COLO668 (cell line): ENCODE measurements at regions not wholly inside any gene's neighbourhood (a gene's known extent, or its start where the extent isn't known, plus 50 kb on each side); places are given as distances from the start of the nearest gene placed in this dataset.
"Not testable (repeated sequence)": the region's sequence is repeated elsewhere in the genome, so short reads cannot be mapped to it uniquely, and the experiment has no call there.

Source experiments
- DNase-seq: peaks from one replicate; lab custom pipeline; 2025; ENCODE audit not compliant: unreplicated experiment; lab: John Stamatoyannopoulos, UW

DNA sequence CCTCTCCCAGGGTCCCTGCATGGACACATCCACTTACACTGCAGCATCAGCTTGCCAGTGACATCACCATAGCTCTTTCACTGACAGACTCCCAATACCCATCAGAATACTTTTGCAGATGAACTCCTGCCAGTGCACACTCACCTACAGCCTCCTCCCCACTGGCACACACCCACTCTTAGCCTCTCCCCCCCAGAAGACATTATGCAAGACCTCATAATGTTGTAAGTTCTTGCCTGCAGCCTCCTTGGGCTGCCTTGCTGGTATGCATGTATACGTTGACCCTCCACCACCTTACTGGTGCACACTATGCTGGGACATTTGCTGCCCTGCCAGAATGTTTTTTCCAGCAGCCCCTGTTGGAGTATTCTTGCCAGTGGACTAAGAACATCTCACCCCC lies 324.2 kb downstream of the AEBP2 start:
- no peak for DNase-seq

DNA sequence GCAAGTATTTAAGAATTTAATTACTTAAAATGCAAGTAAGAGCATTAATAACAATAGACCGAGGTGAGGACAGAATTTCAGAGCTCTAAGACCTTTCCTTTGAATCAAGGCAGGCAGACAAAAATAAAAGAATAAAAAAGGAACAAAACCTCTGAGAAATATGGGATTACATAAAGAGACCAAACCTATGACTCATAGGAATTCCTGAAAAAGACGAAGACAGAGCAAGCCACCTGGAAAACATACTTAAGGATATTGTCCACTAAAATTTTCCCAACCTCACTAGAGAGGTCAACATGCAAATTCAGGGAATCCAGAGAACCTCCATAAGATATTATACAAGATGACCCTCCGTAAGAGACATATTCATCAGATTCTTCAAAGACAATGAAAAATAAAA lies 325.1 kb downstream of the AEBP2 start:
- DNase-seq, result no peak

DNA sequence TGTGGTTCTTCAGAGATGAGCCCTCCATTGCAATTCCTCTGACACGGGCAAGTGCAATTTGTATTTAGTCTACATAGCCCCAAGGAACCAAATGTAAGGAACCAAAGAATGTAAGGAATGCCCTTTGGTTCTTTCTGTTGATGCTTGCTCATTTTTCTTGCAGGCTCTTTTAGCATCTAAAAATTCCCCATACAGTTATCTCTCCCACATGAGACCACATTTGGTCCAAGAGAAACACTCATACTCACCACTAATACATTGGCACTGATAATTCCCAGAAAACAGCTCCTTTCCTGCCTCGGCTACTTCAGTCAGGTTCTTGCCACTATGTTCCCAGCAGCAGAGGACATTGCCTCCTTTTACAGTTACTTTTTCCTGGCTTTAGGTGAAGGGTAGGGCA lies 332.6 kb downstream of the AEBP2 start:
- DNase-seq, result no peak

GRCh38 chr12:19772776-19773175 lies 333.5 kb downstream of the AEBP2 start:
- no peak for DNase-seq

GRCh38 chr12:19775241-19775640 lies 335.9 kb downstream of the AEBP2 start:
- DNase-seq, result no peak

DNA sequence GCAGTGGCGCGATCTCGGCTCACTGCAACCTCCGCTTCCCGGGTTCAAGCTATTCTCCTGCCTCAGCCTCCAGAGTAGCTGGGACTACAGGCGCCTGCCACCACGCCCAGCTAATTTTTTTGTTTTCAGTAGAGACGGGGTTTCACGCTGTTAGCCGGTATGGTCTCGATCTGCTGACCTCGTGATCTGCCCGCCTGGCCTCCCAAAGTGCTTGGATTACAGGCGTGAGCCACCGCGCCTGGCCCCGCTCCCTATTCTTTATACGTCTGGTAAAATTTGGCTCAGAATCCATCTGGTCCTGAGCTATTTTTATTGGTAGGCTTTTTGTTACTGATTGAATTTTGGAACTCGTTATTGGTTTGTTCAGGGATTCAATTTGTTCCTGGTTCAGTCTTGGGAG lies 336.7 kb downstream of the AEBP2 start:
- not testable (repeated sequence) for DNase-seq

GRCh38 chr12:19778172-19778571 lies 338.9 kb downstream of the AEBP2 start:
- DNase-seq, result no peak

- no peak for DNase-seq
Observed at GRCh38 chr12:19778797-19779196, 339.5 kb downstream of the AEBP2 start.

DNA sequence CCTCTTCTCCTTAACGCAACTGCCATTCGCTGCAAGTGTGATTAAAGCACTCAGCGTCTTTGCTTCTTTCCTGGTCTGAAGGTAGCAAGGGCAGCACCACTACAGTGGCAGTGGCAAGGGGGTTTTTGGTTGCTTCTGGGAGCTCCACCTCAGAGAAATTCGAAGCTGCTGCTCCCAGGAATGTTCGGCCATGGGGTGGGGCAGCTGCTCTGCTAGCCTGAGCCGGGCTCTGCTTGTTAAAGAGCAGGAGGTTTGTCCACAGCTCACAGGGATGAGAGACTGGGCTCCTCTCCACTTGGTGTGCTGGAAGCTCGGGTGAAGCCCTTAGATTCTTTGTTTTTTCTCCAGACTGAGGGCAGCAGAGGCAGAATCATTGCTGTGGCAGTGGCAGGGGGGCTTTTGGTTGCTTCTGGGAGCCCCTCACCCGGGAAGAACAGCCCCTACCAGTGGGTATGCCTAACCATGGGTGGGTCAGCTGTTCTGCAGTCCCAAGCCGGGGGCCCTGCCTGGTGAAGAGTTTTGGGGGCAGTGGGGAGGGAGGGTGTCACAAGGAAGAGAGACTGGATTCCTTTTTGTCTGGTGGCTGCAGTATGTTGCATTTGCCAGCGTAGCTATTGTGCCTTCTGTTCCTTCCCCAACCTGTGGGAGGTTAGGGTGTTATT lies 340.2 kb downstream of the AEBP2 start:
- no peak for DNase-seq

- no peak for DNase-seq
Observed at GRCh38 chr12:19780460-19780859, 341.2 kb downstream of the AEBP2 start.

DNA sequence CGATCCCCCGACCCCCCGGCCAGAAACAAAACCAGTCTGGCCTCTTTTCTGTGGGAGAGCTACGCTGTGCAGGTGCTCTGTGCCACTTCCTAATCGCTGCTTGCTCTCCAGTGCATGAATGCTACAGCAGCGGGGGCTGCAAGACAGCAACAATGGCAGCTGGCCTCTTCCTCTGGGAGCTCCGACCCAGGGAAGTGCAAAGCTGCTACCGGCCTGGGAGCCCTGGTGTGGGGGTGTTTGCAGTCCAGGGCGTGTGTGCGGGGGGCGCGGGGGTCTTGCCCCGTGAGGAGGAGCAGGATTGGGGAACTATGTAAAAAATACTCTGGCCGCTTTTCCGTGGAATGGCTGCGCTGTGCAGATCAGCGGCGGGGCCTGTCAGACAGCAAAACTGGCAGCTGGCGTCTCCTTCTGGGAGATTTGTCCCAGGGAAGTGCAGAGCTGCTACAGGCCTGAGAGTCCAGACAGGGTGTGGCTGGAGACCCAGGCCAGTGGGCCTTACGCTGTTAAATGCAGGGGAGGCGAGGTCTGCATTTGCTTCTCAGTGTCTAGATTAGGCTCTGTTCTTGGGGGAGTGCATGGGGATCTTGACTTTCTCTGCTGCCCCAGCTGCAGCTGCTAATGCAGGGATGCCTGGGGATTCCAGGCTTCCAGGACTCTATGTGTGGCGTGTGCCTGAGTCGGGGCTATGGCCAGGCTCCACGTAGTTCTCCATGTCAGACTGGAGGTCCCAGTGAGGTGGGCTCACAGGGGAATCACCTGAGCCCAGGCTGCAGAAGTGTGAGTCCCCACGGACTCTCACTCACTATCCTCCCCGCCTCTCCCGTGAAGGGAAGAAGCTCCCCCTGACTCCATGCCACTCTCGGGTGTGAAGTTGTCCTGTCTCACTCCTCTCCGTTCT lies 344.5 kb downstream of the AEBP2 start:
- DNase-seq, result peak; percentile 30

GRCh38 chr12:19792028-19792427 lies 352.7 kb downstream of the AEBP2 start:
- no peak for DNase-seq

DNA sequence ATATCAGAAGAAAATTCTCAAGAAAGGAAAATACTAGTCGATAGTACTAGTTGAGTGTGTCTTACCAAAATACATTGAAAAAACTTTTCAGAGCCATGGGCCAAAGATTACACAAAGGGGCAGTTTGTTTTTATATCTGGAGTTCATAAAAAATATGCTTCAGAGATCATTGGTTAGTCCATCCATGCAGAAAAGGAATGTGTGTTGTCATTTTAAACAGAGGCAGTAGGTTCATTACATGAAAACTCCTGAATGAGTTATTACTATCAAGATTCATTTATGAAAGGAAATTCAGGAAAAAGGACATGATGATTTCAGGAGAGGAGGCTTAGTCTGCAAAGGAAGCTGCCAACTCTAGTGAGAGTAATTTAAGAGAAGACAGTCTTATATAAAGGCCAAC lies 354.8 kb downstream of the AEBP2 start:
- DNase-seq, result no peak

- DNase-seq, result no peak
Observed at GRCh38 chr12:19799216-19799615, 359.9 kb downstream of the AEBP2 start.

DNA sequence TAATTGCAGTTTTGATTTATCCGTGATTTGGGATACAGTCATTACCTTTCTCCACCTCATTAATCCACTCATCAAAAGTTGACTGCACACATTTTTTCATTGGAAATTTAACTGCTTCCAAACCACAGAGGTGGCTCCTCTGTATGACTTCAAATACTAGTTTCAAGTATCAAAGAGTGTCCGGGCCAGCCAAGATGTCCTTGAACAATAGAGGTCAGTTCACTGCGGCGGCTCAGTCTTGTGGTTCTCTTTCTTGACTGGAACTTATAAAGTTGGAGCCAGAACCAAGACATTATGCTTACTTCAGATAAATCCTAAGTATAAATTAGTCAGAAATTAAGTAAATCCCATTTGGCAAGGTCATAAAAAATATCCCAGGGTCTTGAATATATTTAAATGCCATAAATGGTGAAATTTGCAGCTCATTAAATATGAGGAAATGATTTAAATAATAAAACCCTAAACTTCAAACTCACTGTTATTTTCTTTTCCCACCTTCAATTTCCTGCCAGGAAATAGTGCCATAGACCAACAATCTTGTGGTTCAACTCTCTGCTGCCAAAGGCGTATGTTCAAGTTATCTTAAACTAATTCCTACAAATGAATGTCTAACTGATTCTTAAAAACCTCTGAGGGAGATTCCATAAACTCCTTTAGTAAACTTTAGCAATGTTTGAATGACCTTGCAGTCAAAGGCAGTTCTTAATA lies 360.8 kb downstream of the AEBP2 start:
- no peak for DNase-seq

DNA sequence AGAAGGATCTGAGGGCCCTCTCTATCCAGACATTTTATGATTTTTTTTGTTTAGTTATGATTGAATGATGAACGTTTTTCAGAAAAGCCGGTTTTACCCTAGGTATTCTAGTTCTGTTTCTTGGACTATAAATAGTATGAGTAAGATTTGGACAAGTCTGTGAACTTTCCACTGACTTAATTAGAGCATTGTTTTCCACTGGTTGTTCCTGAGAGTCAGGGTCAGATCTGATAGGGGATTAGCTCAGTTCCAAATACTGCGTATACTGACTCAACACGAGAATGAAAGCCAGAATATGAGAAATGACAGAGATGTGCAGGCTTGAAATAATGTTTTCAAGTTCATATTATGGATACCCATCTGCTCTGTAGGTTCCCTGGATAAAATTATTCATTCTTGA lies 361.6 kb downstream of the AEBP2 start:
- DNase-seq, result no peak

GRCh38 chr12:19801941-19802340 lies 362.6 kb downstream of the AEBP2 start:
- no peak for DNase-seq

GRCh38 chr12:19802915-19803314 lies 363.6 kb downstream of the AEBP2 start:
- no peak for DNase-seq

- no peak for DNase-seq
Observed at GRCh38 chr12:19804737-19805136, 365.4 kb downstream of the AEBP2 start.

GRCh38 chr12:19808371-19808770 lies 369.1 kb downstream of the AEBP2 start:
- DNase-seq, result no peak

- no peak for DNase-seq
Observed at GRCh38 chr12:19810213-19810612, 370.9 kb downstream of the AEBP2 start.

GRCh38 chr12:19811922-19812321 lies 372.6 kb downstream of the AEBP2 start:
- DNase-seq, result no peak
